Liver (tissue), 8 donors: ENCODE measurements at regions not wholly inside any gene's neighbourhood (a gene's known extent, or its start where the extent isn't known, plus 50 kb on each side); places are given as distances from the start of the nearest gene placed in this dataset.
"Not testable (repeated sequence)": the region's sequence is repeated elsewhere in the genome, so short reads cannot be mapped to it uniquely, and the experiment has no call there.

Experiments
- DNase-seq: peaks from one replicate; pipeline ENCODE4 v3.0.0-alpha.2; 2017; ENCODE audit warnings: low spot score
- H3K27ac ChIP-seq, 2 donors: one replicate each; pipeline ENCODE4 v1.7.0; 2013; ENCODE audit warnings: inconsistent platforms in 2 of 2, low read length in 2 of 2, control low read depth in 1 of 2, low read depth in 1 of 2, mild to moderate bottlenecking in 1 of 2
- H3K27me3 ChIP-seq, 4 donors: one replicate each; pipeline versions ENCODE4 v1.6.1 to v1.7.0; 2013; ENCODE audit warnings: low read length in 3 of 4, inconsistent platforms in 1 of 4, mild to moderate bottlenecking in 1 of 4, moderate library complexity in 1 of 4; ENCODE audit not compliant: control insufficient read depth in 4 of 4, insufficient read depth in 4 of 4
- H3K36me3 ChIP-seq, 4 donors: one replicate each; pipeline versions ENCODE4 v1.6.1 to v1.7.0; 2013; ENCODE audit warnings: low read length in 3 of 4, mild to moderate bottlenecking in 3 of 4, low read depth in 1 of 4, moderate library complexity in 1 of 4; ENCODE audit not compliant: control insufficient read depth in 4 of 4, insufficient read depth in 3 of 4
- H3K4me1 ChIP-seq, 4 donors: one replicate each; pipeline versions ENCODE4 v1.6.1 to v1.7.0; 2013; ENCODE audit warnings: low read length in 3 of 4, mild to moderate bottlenecking in 3 of 4, moderate library complexity in 1 of 4; ENCODE audit not compliant: control insufficient read depth in 4 of 4, insufficient read depth in 4 of 4
- H3K4me3 ChIP-seq, 3 donors: one replicate each; pipeline versions ENCODE4 v1.6.1 to v1.7.0; 2013; ENCODE audit warnings: low read length in 3 of 3, control low read depth in 1 of 3, low read depth in 1 of 3, mild to moderate bottlenecking in 1 of 3
- H3K9ac ChIP-seq, 2 donors: one replicate each; pipeline ENCODE4 v1.7.0; 2013; ENCODE audit warnings: low read length in 2 of 2, mild to moderate bottlenecking in 2 of 2, moderate library complexity in 2 of 2, control low read depth in 1 of 2, low read depth in 1 of 2
- H3K9me3 ChIP-seq, 4 donors: one replicate each; pipeline versions ENCODE4 v1.6.1 to v1.7.0; 2013; ENCODE audit warnings: low read length in 3 of 4; ENCODE audit not compliant: control insufficient read depth in 4 of 4
- CTCF ChIP-seq: fragments of 150-350 bp; IDR thresholded peaks from 2 replicates; pipeline ENCODE4 v1.5.1; 2017; ENCODE audit warnings: improper control_type of control experiment, low read depth, low read length; ENCODE audit not compliant: missing input control
- EGR1 ChIP-seq, 2 donors: IDR thresholded peaks; 2 replicates each; pipeline ENCODE4 v1.6.1; 2016 to 2018; ENCODE audit warnings: antibody characterized with exemption in 2 of 2, low read depth in 2 of 2
- FOXA1 ChIP-seq: IDR thresholded peaks from 2 replicates; pipeline ENCODE4 v1.6.1; 2016; ENCODE audit warnings: antibody characterized with exemption
- FOXA2 ChIP-seq: IDR thresholded peaks from 2 replicates; pipeline ENCODE4 v1.6.1; 2016; ENCODE audit warnings: antibody characterized with exemption
- GABPA ChIP-seq, 2 donors: IDR thresholded peaks in 1 of 2; conservative IDR thresholded peaks in 1 of 2; 2 replicates each; pipeline ENCODE4 v1.6.1; 2016; ENCODE audit warnings: antibody characterized with exemption in 2 of 2, mild to moderate bottlenecking in 1 of 2, moderate library complexity in 1 of 2
- HNF4A ChIP-seq, 2 donors: conservative IDR thresholded peaks; 2 replicates each; pipeline ENCODE4 v1.6.1; 2016; ENCODE audit warnings: antibody characterized with exemption in 2 of 2, mild to moderate bottlenecking in 2 of 2
- HNF4G ChIP-seq: IDR thresholded peaks from 2 replicates; pipeline ENCODE4 v1.6.1; 2016; ENCODE audit warnings: antibody characterized with exemption
- JUND ChIP-seq, 2 donors: IDR thresholded peaks; 2 replicates each; pipeline ENCODE4 v1.6.1; 2016; ENCODE audit warnings: antibody characterized with exemption in 2 of 2
- NR2F2 ChIP-seq: IDR thresholded peaks from 2 replicates; pipeline ENCODE4 v1.6.1; 2016; ENCODE audit warnings: antibody characterized with exemption
- RAD21 ChIP-seq, 2 donors: IDR thresholded peaks; 2 replicates each; pipeline ENCODE4 v1.6.1; 2016; ENCODE audit warnings: antibody characterized with exemption in 2 of 2, mild to moderate bottlenecking in 2 of 2
- REST ChIP-seq: IDR thresholded peaks from 2 replicates; pipeline ENCODE4 v1.6.1; 2016; ENCODE audit warnings: antibody characterized with exemption, mild to moderate bottlenecking
- RXRA ChIP-seq, 2 donors: IDR thresholded peaks; 2 replicates each; pipeline ENCODE4 v1.6.1; 2017 to 2018; ENCODE audit warnings: antibody characterized with exemption in 2 of 2, mild to moderate bottlenecking in 1 of 2
- SP1 ChIP-seq: IDR thresholded peaks from 2 replicates; pipeline ENCODE4 v1.6.1; 2018; ENCODE audit warnings: antibody characterized with exemption, mild to moderate bottlenecking
- YY1 ChIP-seq: IDR thresholded peaks from 2 replicates; pipeline ENCODE4 v1.6.1; 2016; ENCODE audit warnings: antibody characterized with exemption, mild to moderate bottlenecking
- ZBTB33 ChIP-seq: IDR thresholded peaks from 2 replicates; pipeline ENCODE4 v1.6.1; 2016; ENCODE audit warnings: antibody characterized with exemption
- WGBS: extraction: QIAGEN DNeasy Blood & Tissue Kit; methylation state at CpG from one replicate; pipeline ENCODE4 v1.1.7; 2013; 5-methylcytosine and 5-hydroxymethylcytosine counted together
- TF ChIP-seq, protein P1 (sequence below): IDR thresholded peaks from 2 replicates; pipeline ENCODE4 v1.6.1; 2016; ENCODE audit warnings: antibody characterized with exemption
- TF ChIP-seq, protein P2 (sequence below): IDR thresholded peaks from 2 replicates; pipeline ENCODE4 v1.6.1; 2016; ENCODE audit warnings: antibody characterized with exemption
- donor health status: healthy.
- donor health status: healthy.
- donor health status: healthy.
- donor health status: healthy.
- donor health status: healthy.

DNA sequence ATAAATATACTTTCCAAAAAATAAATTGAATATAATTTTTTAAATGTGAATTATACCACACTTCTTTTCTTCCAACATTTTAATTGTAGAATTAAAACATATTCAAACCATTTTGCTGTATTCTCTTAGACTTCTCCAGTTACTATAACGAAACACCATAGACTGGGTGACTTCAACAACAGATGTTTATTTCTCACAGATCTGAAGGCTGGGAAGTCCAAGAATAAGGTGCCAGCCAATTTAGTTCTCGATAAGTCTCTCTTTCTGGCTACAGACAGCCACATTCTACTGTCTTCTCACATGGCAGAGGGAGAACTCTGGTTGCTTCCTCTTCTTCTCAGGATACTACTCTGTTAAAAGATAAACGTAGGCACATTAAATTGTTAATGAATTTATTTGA, 155.8 kb upstream of the UGT8 start:
- no peak overlapping the region for H3K9ac ChIP-seq
- DNase-seq = no peak
- WGBS = 59% methylated on average over 3 of the region's 3 CpGs
- H3K4me1 ChIP-seq = no peaks in the 10 kb centered on the region
- no peaks in the 10 kb centered on the region for H3K9me3 ChIP-seq
- H3K36me3 ChIP-seq = no peaks in the 10 kb centered on the region
- no peak for TF ChIP-seq ZBTB33
- TF ChIP-seq RAD21 (IDR thresholded peaks at IDR 0.05) = no peak
- TF ChIP-seq YY1 = no peak
- TF ChIP-seq NR2F2 = no peak
- TF ChIP-seq HNF4A (conservative IDR thresholded peaks at IDR 0.05) = no peak
- TF ChIP-seq, protein P1, sequence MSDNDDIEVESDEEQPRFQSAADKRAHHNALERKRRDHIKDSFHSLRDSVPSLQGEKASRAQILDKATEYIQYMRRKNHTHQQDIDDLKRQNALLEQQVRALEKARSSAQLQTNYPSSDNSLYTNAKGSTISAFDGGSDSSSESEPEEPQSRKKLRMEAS = no peak
- TF ChIP-seq SP1 = no peak
- TF ChIP-seq RXRA (IDR thresholded peaks at IDR 0.05) = no peak
- TF ChIP-seq, protein P2, sequence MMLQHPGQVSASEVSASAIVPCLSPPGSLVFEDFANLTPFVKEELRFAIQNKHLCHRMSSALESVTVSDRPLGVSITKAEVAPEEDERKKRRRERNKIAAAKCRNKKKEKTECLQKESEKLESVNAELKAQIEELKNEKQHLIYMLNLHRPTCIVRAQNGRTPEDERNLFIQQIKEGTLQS = no peak
- no peak for TF ChIP-seq FOXA1
- no peak for TF ChIP-seq REST
- TF ChIP-seq EGR1 (IDR thresholded peaks at IDR 0.05; ENCODE audit: low read depth in 2 of 2) = no peak
- no peak for TF ChIP-seq FOXA2
- no peak for TF ChIP-seq HNF4G
- TF ChIP-seq GABPA (IDR thresholded peaks at IDR 0.05 in 1 of 2, conservative IDR thresholded peaks at IDR 0.05 in 1 of 2) = no peak
- no peak for TF ChIP-seq JUND (IDR thresholded peaks at IDR 0.05)
- H3K27me3 ChIP-seq = peaks cover 0 to 2% (median 0%) of the 10 kb centered on the region in 4 donors
- no peak overlapping the region for H3K27ac ChIP-seq
- H3K4me3 ChIP-seq = no peak overlapping the region

DNA sequence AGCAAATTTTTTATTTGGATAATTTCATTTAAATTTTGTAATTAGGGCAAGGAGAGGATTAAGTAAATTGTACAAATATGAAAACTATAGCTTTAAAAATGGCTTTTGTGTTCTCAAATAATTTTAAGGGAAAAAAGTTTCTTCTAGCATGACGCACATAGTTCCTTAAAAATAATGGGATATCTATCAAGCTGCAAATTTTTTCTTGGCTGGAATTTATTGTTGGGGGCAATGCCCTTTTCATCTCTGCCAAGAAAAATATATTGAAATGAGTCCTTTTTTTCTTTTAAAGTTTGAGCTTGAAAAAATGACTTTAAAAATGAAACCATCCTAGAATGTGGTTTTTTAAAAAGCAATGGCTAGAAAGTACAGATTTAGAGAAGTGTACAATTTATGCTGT, 154.4 kb upstream of the UGT8 start:
- Histone ChIP-seq H3K4me1 (no peaks in the 10 kb centered on the region), H3K9me3 (no peaks in the 10 kb centered on the region), H3K4me3 (no peak overlapping the region), H3K27me3 (peaks cover 0 to 1% (median 0%) of the 10 kb centered on the region in 4 donors), H3K36me3 (no peaks in the 10 kb centered on the region), H3K9ac (no peak overlapping the region), H3K27ac (no peak overlapping the region)
- TF ChIP-seq HNF4G (no peak), NR2F2 (no peak), REST (no peak), CTCF (no peak), FOXA2 (no peak), RAD21 (IDR thresholded peaks at IDR 0.05) (no peak), JUND (IDR thresholded peaks at IDR 0.05) (no peak)
- 74% methylated on average over 1 of the region's 1 CpG for WGBS
- no peak for DNase-seq

DNA sequence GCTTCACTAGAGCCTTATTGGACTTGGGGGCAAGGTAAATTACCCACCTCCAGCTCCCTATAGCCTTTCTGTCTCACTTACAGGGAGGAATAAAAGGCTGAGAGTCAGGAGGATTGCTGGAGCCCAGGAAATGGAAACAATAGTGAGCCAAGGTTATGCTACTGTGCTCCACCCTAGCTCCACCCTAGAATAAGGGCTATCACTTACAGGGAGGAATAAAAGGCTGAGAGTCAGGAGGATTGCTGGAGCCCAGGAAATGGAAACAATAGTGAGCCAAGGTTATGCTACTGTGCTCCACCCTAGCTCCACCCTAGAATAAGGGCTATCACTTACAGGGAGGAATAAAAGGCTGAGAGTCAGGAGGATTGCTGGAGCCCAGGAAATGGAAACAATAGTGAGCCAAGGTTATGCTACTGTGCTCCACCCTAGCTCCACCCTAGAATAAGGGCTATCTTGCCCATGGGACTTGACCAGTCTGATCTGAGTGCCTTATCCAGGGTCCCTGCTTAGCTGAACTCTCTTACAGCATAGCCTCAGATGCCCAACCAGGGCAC, 150.6 kb upstream of the UGT8 start:
- not testable (repeated sequence) for H3K4me3 ChIP-seq, H3K27ac ChIP-seq, H3K9ac ChIP-seq, H3K36me3 ChIP-seq, H3K4me1 ChIP-seq, DNase-seq, H3K27me3 ChIP-seq, H3K9me3 ChIP-seq
